ENCODE measurements at regions not wholly inside any gene's neighbourhood (a gene's known extent, or its start where the extent isn't known, plus 50 kb on each side); places are given as distances from the start of the nearest gene placed in this dataset.

DNA sequence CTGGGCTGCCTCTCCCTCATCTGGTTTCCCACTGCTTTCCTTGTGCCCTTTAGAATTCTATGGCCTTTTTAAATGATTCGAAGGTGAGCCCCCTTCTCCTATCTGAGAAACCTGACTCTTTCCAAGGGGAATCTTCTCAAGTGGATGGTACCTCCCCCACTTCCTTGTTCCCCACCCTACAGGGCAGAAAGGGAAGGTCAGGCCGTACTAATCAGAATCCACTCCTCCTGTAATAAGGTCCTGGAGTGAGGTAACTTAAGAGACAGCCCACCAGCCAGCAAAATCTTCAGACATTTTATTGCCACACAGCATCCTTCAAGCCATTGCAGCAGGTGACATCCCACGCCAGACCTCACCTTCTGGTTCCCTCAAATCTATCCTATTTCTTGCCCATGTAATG lies 84.5 kb downstream of the MINAR1 start:
- TF ChIP-seq YY1 (IDR thresholded peaks at IDR 0.05; ENCODE audit: low read depth, low read length) (no peak), TAF1 (IDR thresholded peaks at IDR 0.05; ENCODE audit: low read depth, low read length) (no peak), MAFK (IDR thresholded peaks at IDR 0.05; ENCODE audit: low read depth, low read length) (no peak), EZH2 (IDR thresholded peaks at IDR 0.05; ENCODE audit: low read depth, low read length, severe bottlenecking) (no peak), CBX5 (IDR thresholded peaks at IDR 0.05; ENCODE audit: low read depth, low read length) (no peak), POLR2AphosphoS5 (IDR thresholded peaks at IDR 0.05; ENCODE audit: low read depth, low read length) (no peak), ZNF274 (IDR thresholded peaks at IDR 0.05; ENCODE audit: borderline replicate concordance, extremely low read depth, low read length) (no peak), JUN (IDR thresholded peaks at IDR 0.05; ENCODE audit: low read depth, low read length) (no peak), SP1 (IDR thresholded peaks at IDR 0.05; ENCODE audit: low read depth, low read length) (no peak), BRCA1 (IDR thresholded peaks at IDR 0.05; ENCODE audit: low read depth, low read length) (no peak)
- TF ChIP-seq, protein P1, sequence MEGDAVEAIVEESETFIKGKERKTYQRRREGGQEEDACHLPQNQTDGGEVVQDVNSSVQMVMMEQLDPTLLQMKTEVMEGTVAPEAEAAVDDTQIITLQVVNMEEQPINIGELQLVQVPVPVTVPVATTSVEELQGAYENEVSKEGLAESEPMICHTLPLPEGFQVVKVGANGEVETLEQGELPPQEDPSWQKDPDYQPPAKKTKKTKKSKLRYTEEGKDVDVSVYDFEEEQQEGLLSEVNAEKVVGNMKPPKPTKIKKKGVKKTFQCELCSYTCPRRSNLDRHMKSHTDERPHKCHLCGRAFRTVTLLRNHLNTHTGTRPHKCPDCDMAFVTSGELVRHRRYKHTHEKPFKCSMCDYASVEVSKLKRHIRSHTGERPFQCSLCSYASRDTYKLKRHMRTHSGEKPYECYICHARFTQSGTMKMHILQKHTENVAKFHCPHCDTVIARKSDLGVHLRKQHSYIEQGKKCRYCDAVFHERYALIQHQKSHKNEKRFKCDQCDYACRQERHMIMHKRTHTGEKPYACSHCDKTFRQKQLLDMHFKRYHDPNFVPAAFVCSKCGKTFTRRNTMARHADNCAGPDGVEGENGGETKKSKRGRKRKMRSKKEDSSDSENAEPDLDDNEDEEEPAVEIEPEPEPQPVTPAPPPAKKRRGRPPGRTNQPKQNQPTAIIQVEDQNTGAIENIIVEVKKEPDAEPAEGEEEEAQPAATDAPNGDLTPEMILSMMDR (IDR thresholded peaks at IDR 0.05; ENCODE audit: control extremely low read depth in 1 of 3, insufficient read depth in 1 of 3, low read depth in 1 of 3, low read length in 3 of 3), result peak in 1 of 3 experiments; percentile 1; a peak in 1 of 4 replicates

All from H1 (cell line).